HL-60 (cell line): ENCODE measurements at regions not wholly inside any gene's neighbourhood (a gene's known extent, or its start where the extent isn't known, plus 50 kb on each side); places are given as distances from the start of the nearest gene placed in this dataset.
A peak's percentile ranks its signal among the peaks of the same experiment; 100 is the strongest.

Experiments
- DNase-seq, 2 experiments: peaks; one replicate each; pipeline ENCODE4 v3.0.0-alpha.2; 2010 to 2020; ENCODE audit warnings: low read depth in 1 of 2, low spot score in 1 of 2
- H3K27ac ChIP-seq: fragments of 250-450 bp; sonication (Bioruptor Pico); replicated peaks from 2 replicates; pipeline ENCODE4 v1.5.1; 2020; ENCODE audit warnings: mild to moderate bottlenecking, moderate library complexity
- H3K27me3 ChIP-seq: fragments of 250-450 bp; sonication (Bioruptor Pico); 2 replicates; pipeline ENCODE4 v1.5.1; 2021; ENCODE audit warnings: mild to moderate bottlenecking, moderate library complexity; ENCODE audit not compliant: insufficient read depth, poor library complexity, severe bottlenecking
- H3K4me3 ChIP-seq: replicated peaks from 2 replicates; pipeline ENCODE4 v1.5.1; 2011; ENCODE audit warnings: mild to moderate bottlenecking, control low read depth, low read length; ENCODE audit not compliant: insufficient read depth
- CTCF ChIP-seq: IDR thresholded peaks from one replicate; pipeline ENCODE4 v1.5.1; 2011; ENCODE audit warnings: low read length, control low read depth, inconsistent platforms; ENCODE audit not compliant: insufficient read depth
- GABPA ChIP-seq: IDR thresholded peaks from 2 replicates; pipeline ENCODE4 v1.6.1; 2012; ENCODE audit warnings: low read depth
- POLR2AphosphoS5 ChIP-seq: IDR thresholded peaks from 2 replicates; pipeline ENCODE4 v1.6.1; 2012; ENCODE audit warnings: low read depth
- REST ChIP-seq: IDR thresholded peaks from 2 replicates; pipeline ENCODE4 v1.6.1; 2012; ENCODE audit warnings: low read depth; ENCODE audit not compliant: insufficient replicate concordance
- SPI1 ChIP-seq: IDR thresholded peaks from 2 replicates; pipeline ENCODE4 v1.6.1; 2012; ENCODE audit warnings: low read depth, mild to moderate bottlenecking, borderline replicate concordance

GRCh38 chr9:1832960-1833359 lies 182.2 kb upstream of the SMARCA2 start:
- peaks cover 4% of the 10 kb centered on the region for H3K27me3 ChIP-seq
- DNase-seq = no peak
- H3K27ac ChIP-seq = no peak overlapping the region
- H3K4me3 ChIP-seq = no peak overlapping the region
- no peak for TF ChIP-seq CTCF
- TF ChIP-seq REST = no peak
- no peak for TF ChIP-seq POLR2AphosphoS5
- TF ChIP-seq SPI1 = no peak
- no peak for TF ChIP-seq GABPA

DNA sequence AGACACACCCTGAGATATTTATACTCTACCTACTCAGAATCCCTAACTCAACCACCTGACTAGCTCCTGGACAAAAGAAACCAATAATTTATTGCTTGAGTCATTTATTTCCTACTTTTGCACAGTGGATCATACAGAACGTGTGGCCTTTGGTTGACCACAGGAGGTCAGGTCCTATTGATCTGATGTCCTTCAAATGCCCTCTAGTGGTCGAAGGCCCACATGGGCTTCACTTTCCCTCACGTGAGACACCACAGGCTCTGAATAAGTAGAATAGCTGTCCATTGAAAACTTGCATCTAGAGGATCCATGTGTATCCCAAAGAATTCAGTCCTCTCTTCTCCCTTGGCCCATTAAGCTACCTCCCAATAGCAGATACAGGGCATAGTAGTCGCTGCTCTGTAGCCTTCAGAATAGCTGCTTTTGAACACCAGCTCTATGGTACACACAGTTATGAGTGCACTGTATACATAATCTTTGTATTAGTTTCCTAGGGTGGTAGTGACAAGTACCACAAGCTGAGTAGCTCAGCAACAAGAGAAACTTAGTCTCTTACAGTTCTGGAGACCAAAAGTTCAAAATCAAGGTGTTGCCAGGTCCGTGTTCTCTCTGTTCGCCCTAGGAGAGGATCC lies 177.6 kb upstream of the SMARCA2 start:
- TF ChIP-seq CTCF = peak; percentile 68
- no peak for TF ChIP-seq SPI1
- TF ChIP-seq REST = no peak
- Histone ChIP-seq H3K27me3 (no peaks in the 10 kb centered on the region), H3K27ac (no peak overlapping the region), H3K4me3 (no peak overlapping the region)
- DNase-seq = peak in 1 of 2 experiments; percentile 18

DNA sequence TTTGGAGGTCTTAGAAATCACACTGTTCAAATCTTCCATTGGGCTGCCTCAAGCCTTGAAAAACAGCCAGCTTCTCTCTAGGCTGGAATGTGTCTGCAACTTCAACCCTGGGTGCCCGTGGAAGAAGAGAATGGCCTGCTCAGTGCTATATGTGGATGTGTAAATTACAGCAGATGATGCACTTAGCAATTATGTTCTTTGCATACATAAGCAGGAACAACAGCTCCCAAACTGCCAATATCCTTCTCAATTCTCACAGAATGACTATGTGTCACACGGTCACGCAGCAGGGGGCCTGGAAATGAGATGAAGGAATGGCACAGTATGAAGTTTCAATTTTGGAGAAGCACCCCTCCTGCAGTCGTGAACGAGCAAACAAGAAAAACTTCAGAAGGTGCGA lies 175.2 kb upstream of the SMARCA2 start:
- DNase-seq = no peak
- Histone ChIP-seq H3K27me3 (no peaks in the 10 kb centered on the region), H3K4me3 (no peak overlapping the region), H3K27ac (no peak overlapping the region)
- no peak for TF ChIP-seq CTCF
- TF ChIP-seq GABPA = no peak
- TF ChIP-seq POLR2AphosphoS5 = no peak
- TF ChIP-seq SPI1 = no peak
- TF ChIP-seq REST = no peak
